GM21786 (cell line): ENCODE measurements at regions not wholly inside any gene's neighbourhood (a gene's known extent, or its start where the extent isn't known, plus 50 kb on each side); places are given as distances from the start of the nearest gene placed in this dataset.

Experiments
- ATAC-seq: cut with Tn5 transposase; IDR thresholded peaks from one replicate; pipeline ENCODE4 v1.9.1; 2021; ENCODE audit not compliant: unreplicated experiment

- ATAC-seq, result no peak
Observed at GRCh38 chr1:240018617-240019016, 73.1 kb upstream of the FMN2 start.

- ATAC-seq, result no peak
Observed at GRCh38 chr1:240019524-240019923, 72.2 kb upstream of the FMN2 start.

GRCh38 chr1:240020871-240021270 is 70.8 kb upstream of the FMN2 start:
- no peak for ATAC-seq

DNA sequence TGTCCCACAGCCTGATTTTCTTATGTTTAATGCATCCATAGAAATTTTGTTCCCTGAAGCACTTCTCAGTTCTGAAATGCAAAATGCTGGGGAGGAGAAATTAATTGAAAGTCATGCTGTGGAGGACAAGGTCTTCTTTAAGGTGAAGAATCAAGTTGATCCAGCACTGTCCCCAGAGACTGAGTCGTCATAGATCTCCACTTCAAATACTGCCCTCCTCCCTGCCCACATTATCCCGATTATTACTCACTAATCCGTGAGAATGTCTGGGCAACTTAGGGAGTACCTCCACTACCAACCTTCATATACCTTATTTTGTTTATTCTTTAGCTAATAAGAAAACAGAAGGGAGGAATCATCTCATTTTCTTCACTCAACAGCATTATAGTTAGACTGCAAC is 70.0 kb upstream of the FMN2 start:
- ATAC-seq, result no peak

- ATAC-seq, result peak; percentile 88
Observed at GRCh38 chr1:240027059-240027462, 64.6 kb upstream of the FMN2 start.

- no peak for ATAC-seq
Observed at GRCh38 chr1:240029418-240029817, 62.3 kb upstream of the FMN2 start.

GRCh38 chr1:240030236-240030635 is 61.4 kb upstream of the FMN2 start:
- no peak for ATAC-seq

DNA sequence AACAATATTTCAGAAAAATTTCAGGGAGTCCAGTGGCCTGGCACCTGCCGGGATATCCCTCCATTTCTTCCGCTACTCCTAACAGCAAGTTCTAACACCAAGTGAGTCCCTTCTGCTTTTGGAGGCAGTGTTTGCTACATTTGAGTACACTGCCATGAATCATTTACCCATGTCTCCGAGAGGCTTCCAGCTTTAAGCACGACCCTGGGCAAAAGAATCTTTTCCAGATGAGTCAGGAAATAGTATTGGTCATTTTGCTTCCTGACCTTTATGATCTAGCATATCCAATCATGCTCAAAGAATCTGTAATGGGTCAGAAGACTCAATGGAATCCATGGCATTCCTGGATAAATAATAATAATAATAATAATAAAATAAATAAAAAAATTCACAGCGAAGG is 60.7 kb upstream of the FMN2 start:
- no peak for ATAC-seq

- no peak for ATAC-seq
Observed at GRCh38 chr1:240031414-240031813, 60.3 kb upstream of the FMN2 start.

- ATAC-seq, result no peak
Observed at GRCh38 chr1:240033406-240033805, 58.3 kb upstream of the FMN2 start.

- no peak for ATAC-seq
Observed at GRCh38 chr1:240036526-240036925, 55.2 kb upstream of the FMN2 start.
